ENCODE measurements at regions not wholly inside any gene's neighbourhood (a gene's known extent, or its start where the extent isn't known, plus 50 kb on each side); places are given as distances from the start of the nearest gene placed in this dataset.
"Not testable (repeated sequence)": the region's sequence is repeated elsewhere in the genome, so short reads cannot be mapped to it uniquely, and the experiment has no call there.

GRCh38 chr2:2744107-2744506 is 413.0 kb upstream of the MYT1L start:
- DNase-seq (ENCODE audit: low read depth in 2 of 2): no peak

- DNase-seq (ENCODE audit: low read depth in 2 of 2): no peak
Observed at GRCh38 chr2:2743164-2743571, 412.1 kb upstream of the MYT1L start.

- DNase-seq (ENCODE audit: low read depth in 2 of 2): no peak
Observed at GRCh38 chr2:2742726-2743125, 411.7 kb upstream of the MYT1L start.

- DNase-seq (ENCODE audit: low read depth in 2 of 2): no peak
Observed at GRCh38 chr2:2740238-2740775, 409.2 kb upstream of the MYT1L start.

- DNase-seq (ENCODE audit: low read depth in 2 of 2): no peak
Observed at GRCh38 chr2:2739231-2739795, 408.2 kb upstream of the MYT1L start.

GRCh38 chr2:2738684-2739083 is 407.6 kb upstream of the MYT1L start:
- no peak for DNase-seq (ENCODE audit: low read depth in 2 of 2)

GRCh38 chr2:2738276-2738675 is 407.2 kb upstream of the MYT1L start:
- no peak for DNase-seq (ENCODE audit: low read depth in 2 of 2)

GRCh38 chr2:2735041-2735440 is 404.0 kb upstream of the MYT1L start:
- no peak for DNase-seq (ENCODE audit: low read depth in 2 of 2)

- DNase-seq (ENCODE audit: low read depth in 2 of 2): no peak
Observed at GRCh38 chr2:2734308-2734707, 403.2 kb upstream of the MYT1L start.

GRCh38 chr2:2733818-2734217 is 402.7 kb upstream of the MYT1L start:
- no peak for DNase-seq (ENCODE audit: low read depth in 2 of 2)

- no peak for DNase-seq (ENCODE audit: low read depth in 2 of 2)
Observed at GRCh38 chr2:2732331-2733119, 401.4 kb upstream of the MYT1L start.

GRCh38 chr2:2731816-2732284 is 400.8 kb upstream of the MYT1L start:
- no peak for DNase-seq (ENCODE audit: low read depth in 2 of 2)

- no peak for DNase-seq (ENCODE audit: low read depth in 2 of 2)
Observed at GRCh38 chr2:2731101-2731815, 400.2 kb upstream of the MYT1L start.

- no peak for DNase-seq (ENCODE audit: low read depth in 2 of 2)
Observed at GRCh38 chr2:2730301-2730833, 399.3 kb upstream of the MYT1L start.

- DNase-seq (ENCODE audit: low read depth in 2 of 2): no peak
Observed at GRCh38 chr2:2729246-2729645, 398.2 kb upstream of the MYT1L start.

- no peak for DNase-seq (ENCODE audit: low read depth in 2 of 2)
Observed at GRCh38 chr2:2728635-2729034, 397.6 kb upstream of the MYT1L start.

- DNase-seq (ENCODE audit: low read depth in 2 of 2): no peak
Observed at GRCh38 chr2:2727876-2728511, 396.9 kb upstream of the MYT1L start.

- DNase-seq (ENCODE audit: low read depth in 2 of 2): no peak
Observed at GRCh38 chr2:2726163-2726562, 395.1 kb upstream of the MYT1L start.

- no peak for DNase-seq (ENCODE audit: low read depth in 2 of 2)
Observed at GRCh38 chr2:2723064-2723463, 392.0 kb upstream of the MYT1L start.

- no peak for DNase-seq (ENCODE audit: low read depth in 2 of 2)
Observed at GRCh38 chr2:2721296-2721835, 390.3 kb upstream of the MYT1L start.

- DNase-seq (ENCODE audit: low read depth in 2 of 2): not testable (repeated sequence)
Observed at GRCh38 chr2:2720806-2721205, 389.7 kb upstream of the MYT1L start.

GRCh38 chr2:2720351-2720750 is 389.3 kb upstream of the MYT1L start:
- no peak for DNase-seq (ENCODE audit: low read depth in 2 of 2)

Data from stimulated activated CD4-positive, alpha-beta T cell treated with anti-CD3 and anti-CD28 coated beads, Interleukin-4, amount 100 ng/mL, for 48 hours (primary cell).